ENCODE measurements at regions not wholly inside any gene's neighbourhood (a gene's known extent, or its start where the extent isn't known, plus 50 kb on each side); places are given as distances from the start of the nearest gene placed in this dataset.

GRCh38 chr4:95898226-95898625, 58.3 kb downstream of the PDHA2 start (continued):
- TF ChIP-seq HDAC6 (IDR thresholded peaks at IDR 0.05; ENCODE audit: unreplicated experiment): no peak
- TF ChIP-seq HSF1 (IDR thresholded peaks at IDR 0.05; ENCODE audit: low read depth, low read length): no peak
- no peak for TF ChIP-seq POLR2AphosphoS5 (IDR thresholded peaks at IDR 0.05; ENCODE audit: low read length)

GRCh38 chr4:95909211-95909610, 69.3 kb downstream of the PDHA2 start:
- ATAC-seq (no peak), FAIRE-seq (no peak), DNase-seq (ENCODE audit: low read depth, low spot score) (no peak)
- H3K4me3 ChIP-seq: no peak overlapping the region
- intact Hi-C loops (cut with micrococcal nuclease; ENCODE audit: unreplicated experiment) (no loop called here), in situ Hi-C loops (cut with MboI) (no loop called here)
- no peaks in the 10 kb centered on the region for H3K79me2 ChIP-seq (ENCODE audit: control insufficient read depth, insufficient read depth, low read length)
- no peaks in the 10 kb centered on the region for H3K36me3 ChIP-seq (ENCODE audit: control insufficient read depth in 2 of 2, insufficient read depth in 2 of 2, low read length in 1 of 2)
- WGBS (ENCODE audit: insufficient coverage, insufficient replicate concordance, low lambda C conversion rate, missing lambda C conversion rate): 0% methylated on average over 1 of the region's 1 CpG
- POLR2A ChIA-PET: no interaction called here
- H3K9ac ChIP-seq (ENCODE audit: control insufficient read depth, insufficient read depth, low read length): no peak overlapping the region
- no peaks in the 10 kb centered on the region for H3K9me3 ChIP-seq (replicated peaks; ENCODE audit: control insufficient read depth, insufficient read depth, low read length)
- RAD21 ChIA-PET (ENCODE audit: unreplicated experiment): no interaction called here
- SMC1A ChIA-PET (ENCODE audit: uncharacterized antibody, unreplicated experiment): interaction anchor here (1.2 kb wide), 1 partner anchor 11 kb away, joined by 4 read pairs; no protein-coding TSS in a partner anchor
- H4K20me1 ChIP-seq (ENCODE audit: control insufficient read depth, insufficient read depth): no peaks in the 10 kb centered on the region
- H3K4me1 ChIP-seq (ENCODE audit: control insufficient read depth, insufficient read depth, low read length): no peaks in the 10 kb centered on the region
- H2AFZ ChIP-seq (ENCODE audit: control insufficient read depth, low read depth, low read length): no peak overlapping the region
- no peak overlapping the region for H3K4me2 ChIP-seq (ENCODE audit: control insufficient read depth, insufficient read depth)
- no TSS peak for BruUV-seq (replicated peaks)
- no peaks in the 10 kb centered on the region for H3K27me3 ChIP-seq (replicated peaks in 1 of 2; ENCODE audit: control insufficient read depth in 2 of 2, insufficient read depth in 2 of 2, low read length in 1 of 2)
- no peak overlapping the region for H3K27ac ChIP-seq (ENCODE audit: control insufficient read depth, insufficient read depth)
- TF ChIP-seq BACH1 (IDR thresholded peaks at IDR 0.05; ENCODE audit: borderline replicate concordance) (no peak), IRF3 (IDR thresholded peaks at IDR 0.05) (no peak), NRF1 (conservative IDR thresholded peaks at IDR 0.05; ENCODE audit: low read depth, low read length) (no peak), NFYB (IDR thresholded peaks at IDR 0.05; ENCODE audit: insufficient read depth, low read depth, low read length) (no peak), ZBTB4 (CRISPR knock-in tag; IDR thresholded peaks at IDR 0.05) (no peak), HDAC6 (IDR thresholded peaks at IDR 0.05; ENCODE audit: unreplicated experiment) (no peak), JUND (IDR thresholded peaks at IDR 0.05; ENCODE audit: low read depth, low read length) (no peak), SUZ12 (IDR thresholded peaks at IDR 0.05; ENCODE audit: unreplicated experiment) (no peak), SUPT20H (IDR thresholded peaks at IDR 0.05; ENCODE audit: borderline replicate concordance, control insufficient read depth, low read depth, low read length) (no peak), MXI1 (IDR thresholded peaks at IDR 0.05; ENCODE audit: low read depth, low read length) (no peak), ZNF274 (IDR thresholded peaks at IDR 0.05; ENCODE audit: insufficient read depth, insufficient read length) (no peak), ELK1 (IDR thresholded peaks at IDR 0.05; ENCODE audit: low read depth, low read length) (no peak), NR2C1 (IDR thresholded peaks at IDR 0.05) (no peak), CBFB (IDR thresholded peaks at IDR 0.05; ENCODE audit: low read depth) (no peak), HDAC2 (IDR thresholded peaks at IDR 0.05) (no peak)
- CTCF ChIA-PET: no interaction called here

Data from GM12878 (cell line).